Islet of Langerhans (tissue), 1 donor: ENCODE measurements at regions not wholly inside any gene's neighbourhood (a gene's known extent, or its start where the extent isn't known, plus 50 kb on each side); places are given as distances from the start of the nearest gene placed in this dataset.
A peak's percentile ranks its signal among the peaks of the same experiment; 100 is the strongest.

Experiments used
- FAIRE-seq: peaks from one replicate; lab custom pipeline; 2011; peaks lifted over from hg19 to GRCh38; lab: Jason Lieb, UNC

DNA sequence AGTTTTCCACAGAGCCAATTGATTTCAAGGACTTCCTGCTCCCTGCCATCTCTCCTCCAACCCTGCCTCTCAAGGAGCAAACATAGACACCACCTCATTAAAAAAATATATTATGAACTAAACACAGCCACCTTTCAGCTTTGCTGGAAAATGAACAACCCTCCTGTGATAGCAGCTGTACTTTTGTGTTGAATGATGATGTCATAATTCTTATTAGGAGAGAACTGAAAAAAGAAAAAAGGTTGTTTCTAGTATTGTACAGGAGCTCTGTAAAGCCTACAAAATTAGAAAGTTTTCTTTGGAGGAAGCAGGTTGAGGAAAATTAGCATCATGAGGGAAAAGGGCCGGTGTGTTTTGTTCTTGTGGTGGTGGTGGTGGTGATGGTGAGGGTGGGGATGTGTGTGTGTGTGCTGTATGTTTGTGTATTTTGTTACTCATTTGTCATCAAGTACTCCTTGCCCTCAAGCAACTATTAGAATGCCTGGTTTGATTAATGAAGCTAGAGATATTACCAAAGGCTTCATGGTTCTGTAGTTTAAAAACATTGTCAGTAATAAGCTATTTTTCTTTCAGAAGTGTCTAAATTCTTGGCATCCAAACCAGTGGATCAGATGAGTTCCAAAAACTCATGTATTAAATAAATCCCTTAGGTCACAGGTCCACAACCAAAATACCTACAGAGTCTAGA, 405.9 kb downstream of the TLE4 start:
- FAIRE-seq, result no peak

DNA sequence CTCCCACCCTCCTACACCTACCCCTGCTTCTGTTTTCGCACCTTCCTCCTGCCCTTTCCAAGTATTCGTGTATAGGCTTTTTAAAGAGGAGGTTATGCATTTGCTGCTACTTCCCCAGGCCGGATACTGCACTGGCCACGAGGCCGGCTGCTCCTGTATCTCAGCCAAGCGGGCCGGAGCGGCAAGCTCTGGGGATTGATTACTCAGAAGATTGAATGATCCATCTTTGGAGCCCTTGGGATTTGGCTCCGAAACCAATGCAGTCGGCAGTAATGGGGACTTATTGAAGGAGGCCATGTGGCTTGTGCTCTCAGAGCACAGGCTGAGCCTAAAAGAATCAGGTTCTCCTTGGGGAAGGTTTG, 405.3 kb downstream of the TLE4 start:
- FAIRE-seq, result no peak

DNA sequence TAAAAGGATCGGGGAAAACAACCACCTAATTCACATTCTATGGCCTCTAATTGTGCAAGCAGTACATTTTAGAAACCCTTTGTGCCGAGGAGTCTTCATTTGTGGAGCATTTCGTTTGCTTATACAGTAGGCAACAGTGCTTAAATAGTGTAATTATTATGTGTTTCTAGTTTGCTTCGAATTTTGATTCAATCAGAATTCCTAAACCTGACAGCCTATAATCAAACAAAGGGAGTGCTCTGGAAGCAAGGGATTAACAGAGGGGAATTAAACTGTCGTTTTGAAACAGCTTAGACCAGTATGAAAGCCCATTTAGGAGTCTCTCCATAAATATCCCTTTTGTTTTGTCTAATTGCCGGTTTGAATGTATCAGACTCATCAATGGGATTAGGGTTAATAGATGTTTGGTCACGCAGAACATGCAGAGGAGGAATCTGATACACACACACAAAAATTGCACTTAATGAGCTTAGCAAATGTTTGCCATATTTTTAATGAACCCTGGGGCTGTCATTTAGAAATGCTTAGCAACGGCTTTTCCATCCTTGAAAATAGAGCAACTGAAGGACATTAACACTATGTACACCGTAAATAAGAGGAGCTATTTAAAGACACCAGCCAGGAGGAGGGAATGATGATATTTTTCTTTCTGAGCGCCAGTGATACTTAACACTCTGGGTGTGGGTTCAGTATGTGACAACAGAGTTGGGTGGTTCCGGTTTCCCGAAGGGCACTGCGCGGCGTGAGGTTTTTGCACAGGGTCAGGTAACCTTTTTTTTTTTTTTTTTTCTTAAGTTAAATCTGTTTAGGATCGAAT, 404.7 kb downstream of the TLE4 start:
- peak; percentile 99 for FAIRE-seq

DNA sequence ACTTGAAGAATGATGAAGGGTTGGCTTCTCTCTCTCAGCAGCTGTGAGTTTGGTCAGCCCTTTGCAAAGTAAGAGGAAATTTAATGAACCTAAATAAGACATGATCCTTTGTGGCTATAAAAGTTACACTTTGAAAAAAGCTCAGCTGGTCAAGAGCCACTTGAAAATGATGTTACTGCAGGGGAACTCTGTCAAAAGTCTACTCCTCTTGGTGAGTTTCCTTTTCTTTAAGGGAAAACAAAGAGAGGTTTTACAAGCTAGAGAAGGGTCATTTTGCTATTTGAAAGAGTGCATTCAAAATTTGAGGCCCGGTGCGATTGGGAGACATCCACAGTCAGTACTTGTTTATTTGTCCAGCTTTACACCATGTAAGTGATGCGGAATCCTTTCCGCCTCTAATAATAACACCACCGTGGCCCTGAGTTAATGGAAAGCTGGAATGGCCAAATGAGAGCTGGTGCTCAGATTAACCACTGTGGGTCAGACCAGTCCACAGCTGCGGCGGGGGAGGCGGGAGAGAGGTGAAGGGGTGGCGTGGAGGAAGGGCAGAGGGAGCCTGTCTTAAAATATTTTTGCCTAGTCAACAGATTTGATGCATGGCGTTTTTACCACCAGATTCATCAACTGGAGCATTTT, 404.0 kb downstream of the TLE4 start:
- FAIRE-seq, result no peak

DNA sequence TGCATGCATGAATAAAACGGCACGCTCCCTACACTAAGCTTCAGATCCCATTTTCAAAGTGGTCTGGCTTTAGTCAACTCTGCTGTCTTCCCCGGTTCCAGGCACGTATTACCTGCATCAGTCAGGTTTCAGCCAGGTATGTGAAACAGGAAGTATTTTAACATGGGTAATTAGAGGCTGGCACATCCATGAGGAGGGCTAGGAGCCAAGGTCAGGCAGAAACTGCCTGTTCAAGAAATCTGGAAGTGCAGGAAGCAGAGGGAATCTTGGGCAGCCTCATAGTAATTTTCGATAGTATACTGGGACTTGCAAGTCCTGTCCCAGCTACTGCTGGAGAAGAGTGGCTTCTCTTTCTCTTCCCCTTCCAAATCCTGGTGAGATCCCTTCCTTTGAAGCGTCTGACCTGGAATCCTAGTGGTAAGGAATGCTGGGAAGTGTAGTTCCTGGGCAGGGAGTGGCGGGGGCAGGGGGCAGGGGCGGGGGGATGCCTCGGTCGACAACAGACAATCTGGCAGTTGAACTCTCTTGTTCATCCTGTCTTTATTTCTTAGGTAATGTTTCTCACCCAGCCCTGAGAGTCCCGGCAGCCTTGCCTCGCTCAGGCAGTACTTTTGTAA, 403.1 kb downstream of the TLE4 start:
- no peak for FAIRE-seq

DNA sequence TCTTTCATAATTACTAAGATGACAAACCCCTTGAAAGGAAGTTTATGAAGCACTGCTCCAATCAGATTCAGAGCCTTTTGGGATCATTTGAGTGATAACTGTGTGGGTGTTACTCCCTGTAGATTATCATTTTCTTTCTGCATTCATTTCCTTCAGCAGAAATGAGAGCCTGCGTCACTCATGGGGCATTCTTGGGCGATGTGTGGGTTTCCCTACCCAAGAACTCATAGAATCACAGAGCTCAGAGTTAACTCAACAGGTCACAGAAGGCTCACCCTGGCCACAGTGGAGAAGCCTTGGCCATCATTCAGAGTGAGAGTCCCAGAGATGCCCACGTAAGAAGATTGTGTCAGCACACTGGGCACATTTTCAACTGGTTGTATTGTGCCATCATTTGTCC, 401.9 kb downstream of the TLE4 start:
- FAIRE-seq, result no peak

DNA sequence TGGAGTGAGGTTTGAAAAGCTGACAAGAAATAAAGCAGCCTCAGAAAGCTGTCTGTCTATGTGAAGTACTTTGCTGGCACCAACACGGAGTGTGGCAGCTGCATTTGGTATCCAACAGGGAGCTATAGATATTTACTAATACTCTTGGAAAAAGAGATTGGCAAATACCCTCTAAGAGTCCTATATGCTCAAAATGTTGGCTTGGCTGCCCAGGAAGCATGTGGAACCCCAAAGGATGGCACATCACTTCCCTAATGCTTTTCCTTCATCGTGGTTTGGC, 398.3 kb downstream of the TLE4 start:
- FAIRE-seq, result no peak

DNA sequence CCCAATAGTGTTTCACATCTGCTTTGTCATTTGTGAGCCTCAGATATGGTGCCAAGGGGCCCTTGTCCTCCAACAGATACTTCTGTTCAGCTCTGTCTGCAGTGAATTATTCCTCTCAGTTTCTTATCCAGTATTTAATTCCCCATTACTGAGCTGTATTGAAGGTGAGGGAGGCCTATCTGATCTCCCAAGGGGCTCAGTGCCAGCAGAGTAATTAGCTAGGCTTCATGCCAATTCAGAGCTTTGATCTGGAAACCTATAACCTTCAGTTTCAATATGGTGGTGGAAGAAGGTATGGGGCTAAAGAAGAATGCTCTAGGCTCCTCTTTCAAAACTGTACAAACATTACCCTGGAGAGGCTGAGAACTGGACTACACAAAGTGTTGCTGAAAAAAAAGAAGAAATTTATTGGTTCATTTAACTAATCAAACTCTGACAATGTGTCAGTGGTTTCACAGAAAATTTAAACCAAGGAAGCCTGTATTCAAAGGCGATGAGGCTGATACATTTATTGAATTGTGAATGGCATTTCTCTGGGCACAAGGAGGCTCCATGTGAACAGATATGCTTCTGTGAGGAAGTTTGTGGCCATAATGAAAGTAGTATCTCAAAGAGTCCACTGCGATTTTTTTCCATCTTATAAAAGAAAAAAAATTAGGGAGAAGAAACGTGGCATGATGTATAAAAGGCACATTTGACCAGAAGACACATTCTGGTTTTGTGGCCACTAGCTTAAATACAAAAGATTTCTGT, 397.8 kb downstream of the TLE4 start:
- FAIRE-seq, result no peak

DNA sequence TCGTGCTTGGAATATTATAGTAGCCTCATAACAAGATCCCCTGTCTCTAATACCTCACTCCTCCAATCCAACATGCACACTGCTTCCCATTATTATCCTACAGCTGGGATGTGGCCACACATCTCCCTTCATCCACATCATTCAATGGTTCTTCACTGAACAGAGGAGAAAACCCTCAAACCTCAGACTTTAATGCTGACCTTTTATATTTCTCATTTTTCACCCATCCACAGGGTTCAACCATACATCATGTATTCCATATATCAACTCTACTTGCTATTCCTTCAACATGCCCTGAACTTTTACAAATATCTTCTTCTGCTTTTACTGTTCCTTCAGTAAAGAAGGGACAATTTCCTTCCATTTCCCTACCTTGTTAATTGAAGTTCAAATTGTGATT, 396.8 kb downstream of the TLE4 start:
- FAIRE-seq, result no peak

DNA sequence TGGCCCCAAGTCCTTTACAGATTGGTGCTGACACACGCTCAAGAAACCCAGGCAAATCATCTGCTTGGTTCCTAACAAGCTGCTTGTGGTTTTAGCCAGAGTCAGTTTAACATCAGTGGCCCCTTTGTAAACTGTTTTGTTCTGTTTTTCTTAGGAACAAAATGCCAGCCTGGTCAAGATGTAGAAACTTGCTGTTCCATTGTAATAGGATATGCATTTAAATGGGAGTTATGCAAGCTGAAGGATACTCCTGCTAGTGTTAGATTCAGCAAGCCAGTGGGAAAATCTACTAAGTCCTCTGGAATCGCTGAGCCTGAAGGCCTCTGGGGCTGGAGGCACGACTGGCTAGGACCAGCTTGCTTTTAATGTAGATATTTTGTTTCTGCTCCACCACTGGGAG, 391.1 kb downstream of the TLE4 start:
- FAIRE-seq, result no peak

DNA sequence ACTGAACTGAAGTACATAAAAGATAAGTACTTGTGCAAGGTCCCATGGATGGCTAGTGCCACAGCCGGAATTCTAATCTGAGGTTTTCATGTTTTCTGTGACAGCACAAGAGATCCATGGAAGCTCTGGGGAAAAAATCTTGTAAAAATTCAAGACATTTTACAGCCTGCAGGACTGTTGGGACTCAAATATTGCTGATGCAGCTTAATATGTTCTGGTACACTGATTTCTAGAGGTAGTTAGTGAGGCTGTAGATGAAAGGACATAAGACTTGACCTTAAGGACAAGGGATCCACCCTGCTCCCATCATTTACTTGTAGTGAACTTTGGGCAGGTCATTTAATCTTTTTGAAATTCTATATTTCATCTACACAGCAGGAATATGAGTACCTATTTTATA, 390.4 kb downstream of the TLE4 start:
- FAIRE-seq, result no peak

DNA sequence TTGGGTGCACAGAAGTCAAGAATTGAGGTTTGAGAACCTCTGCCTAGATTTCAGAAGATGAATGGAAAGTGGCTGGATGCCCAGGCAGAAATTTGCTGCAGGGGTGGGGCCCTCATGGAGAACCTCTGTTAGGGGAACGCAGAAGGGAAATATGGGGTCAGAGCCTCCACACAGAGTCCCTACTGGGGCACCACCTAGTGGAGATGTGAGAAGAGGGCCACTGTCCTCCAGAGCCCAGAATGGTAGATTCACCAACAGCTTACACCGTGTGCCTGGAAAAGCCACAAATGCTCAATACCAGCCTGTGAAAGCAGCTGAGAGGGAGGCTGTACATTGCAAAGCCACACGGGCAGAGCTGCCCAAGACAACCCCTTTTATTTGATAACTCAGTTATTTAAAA, 383.5 kb downstream of the TLE4 start:
- no peak for FAIRE-seq

DNA sequence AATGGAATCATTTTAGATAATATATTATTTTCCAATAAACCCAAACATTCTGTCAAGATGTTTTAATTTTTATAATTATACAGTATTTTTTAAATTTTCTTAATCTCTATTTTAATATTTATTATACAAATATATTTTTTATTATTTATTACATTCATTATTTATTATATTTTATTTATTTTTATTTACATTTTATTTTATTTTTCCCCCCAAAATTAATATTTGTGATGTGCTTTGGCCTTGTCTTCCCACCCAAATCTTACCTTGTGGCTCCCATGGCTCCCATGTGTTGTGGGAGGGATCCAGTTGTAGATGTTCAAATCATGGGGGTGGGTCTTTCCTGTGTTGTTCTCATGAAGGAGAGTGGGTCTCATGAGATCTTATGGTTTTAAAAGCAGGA, 382.1 kb downstream of the TLE4 start:
- FAIRE-seq, result no peak

DNA sequence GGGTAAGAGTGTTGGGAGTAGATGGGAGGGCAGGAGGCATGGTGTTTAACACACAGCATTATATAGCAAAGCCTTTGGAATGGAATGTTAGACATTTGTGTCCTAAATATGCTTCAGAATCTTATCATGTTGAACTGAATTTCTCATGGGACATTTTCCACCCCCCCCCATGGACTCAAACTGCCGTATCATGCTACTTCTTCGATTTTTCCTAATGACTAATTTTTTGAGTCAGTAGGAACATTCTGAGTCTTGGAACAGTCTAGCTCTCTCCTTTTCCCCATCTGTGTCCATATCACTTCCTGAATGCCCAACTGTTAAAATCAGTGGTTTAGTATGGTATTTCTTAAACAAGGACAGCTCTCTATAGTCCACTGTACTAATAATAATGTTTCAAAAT, 380.6 kb downstream of the TLE4 start:
- FAIRE-seq, result no peak

DNA sequence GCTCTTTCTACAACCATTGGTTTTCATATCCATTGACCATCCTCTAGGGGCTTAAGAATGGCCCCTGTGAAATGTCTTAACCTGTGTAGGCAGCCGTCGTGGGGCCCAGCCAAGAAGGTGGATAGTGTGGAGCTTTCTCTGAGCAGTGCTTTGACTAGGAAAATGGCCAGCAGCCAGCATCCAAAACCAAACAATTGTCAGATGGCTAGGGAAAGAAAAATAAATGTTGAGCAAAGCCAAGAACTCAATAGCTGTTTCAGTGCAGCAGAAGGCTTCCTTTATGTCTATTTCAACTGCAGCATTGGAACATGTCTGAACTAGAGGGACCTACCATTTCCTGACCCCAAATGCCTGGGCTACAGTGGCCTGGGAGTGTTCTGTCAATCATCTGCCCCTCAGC, 374.9 kb downstream of the TLE4 start:
- no peak for FAIRE-seq

DNA sequence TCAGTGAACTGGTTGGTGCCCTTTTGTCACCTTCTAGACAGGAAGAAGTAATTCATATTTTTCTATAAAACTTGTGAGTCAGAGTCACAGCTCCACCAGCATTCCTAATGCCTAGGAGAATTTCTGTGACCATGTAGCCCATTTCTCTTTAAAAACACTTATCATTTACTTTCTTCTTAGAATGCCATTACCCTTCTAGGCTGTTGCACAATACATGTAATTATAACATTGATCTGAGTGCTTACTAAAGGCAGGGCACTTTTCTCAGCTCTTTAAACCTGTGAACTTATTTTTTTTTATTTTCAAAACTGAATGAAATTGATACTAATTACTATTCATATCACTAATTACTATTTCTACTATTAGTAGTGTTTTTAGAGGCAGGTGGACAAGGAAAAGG, 373.7 kb downstream of the TLE4 start:
- FAIRE-seq, result no peak

DNA sequence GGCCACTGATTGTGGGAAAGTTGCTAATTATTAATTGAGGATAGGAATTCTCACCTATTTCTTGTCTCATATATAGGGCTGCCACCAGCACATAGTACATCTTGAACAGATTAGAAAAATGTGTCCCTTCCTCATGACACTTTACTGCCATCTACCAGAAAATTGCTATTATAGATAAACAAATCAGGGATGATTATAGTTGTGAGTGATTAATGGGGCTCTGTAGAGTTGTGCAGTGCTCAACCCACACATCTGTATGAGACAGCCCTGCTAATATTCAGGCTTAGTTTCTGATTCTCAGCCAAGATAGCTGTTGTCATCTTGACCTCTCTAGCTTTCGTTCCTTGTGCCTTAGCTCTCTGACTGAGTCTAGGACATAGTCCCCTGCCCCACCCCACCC, 373.3 kb downstream of the TLE4 start:
- no peak for FAIRE-seq

DNA sequence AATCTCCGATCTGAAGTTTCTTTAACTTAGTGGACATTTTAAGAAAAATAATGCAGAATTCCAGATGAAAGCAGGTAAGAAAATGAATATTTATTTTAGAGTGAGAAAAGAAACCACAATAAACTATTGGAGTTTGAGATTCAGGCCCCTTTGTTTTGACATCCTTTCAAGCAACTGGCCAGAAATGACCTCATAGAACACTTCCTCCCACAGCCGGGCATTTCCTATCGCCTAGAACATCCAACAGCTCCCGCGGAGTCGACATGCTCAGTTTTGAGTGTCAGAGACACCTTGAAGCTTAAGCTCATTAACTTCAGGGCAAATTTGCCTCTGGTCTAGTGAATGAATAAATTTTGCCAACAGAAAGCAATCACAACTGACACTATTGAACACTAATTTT, 369.2 kb downstream of the TLE4 start:
- no peak for FAIRE-seq

DNA sequence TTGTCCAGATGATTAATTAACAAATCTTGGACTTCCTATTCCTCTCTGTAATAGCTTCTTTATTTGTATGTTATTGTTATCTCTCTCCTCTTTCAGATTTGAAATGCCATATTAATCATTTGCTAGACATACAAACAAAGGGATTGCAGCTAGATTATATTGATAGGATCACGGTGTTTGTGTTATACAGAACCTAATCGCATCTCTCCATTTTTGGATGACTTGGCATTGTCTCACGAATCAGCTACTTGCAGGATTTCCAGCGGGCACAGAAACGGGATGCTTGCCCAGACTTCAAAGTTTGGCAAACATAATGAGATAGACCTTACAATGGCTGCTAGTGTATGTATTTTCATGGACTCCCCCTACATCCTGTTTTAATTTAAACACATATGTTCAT, 368.1 kb downstream of the TLE4 start:
- FAIRE-seq, result no peak

DNA sequence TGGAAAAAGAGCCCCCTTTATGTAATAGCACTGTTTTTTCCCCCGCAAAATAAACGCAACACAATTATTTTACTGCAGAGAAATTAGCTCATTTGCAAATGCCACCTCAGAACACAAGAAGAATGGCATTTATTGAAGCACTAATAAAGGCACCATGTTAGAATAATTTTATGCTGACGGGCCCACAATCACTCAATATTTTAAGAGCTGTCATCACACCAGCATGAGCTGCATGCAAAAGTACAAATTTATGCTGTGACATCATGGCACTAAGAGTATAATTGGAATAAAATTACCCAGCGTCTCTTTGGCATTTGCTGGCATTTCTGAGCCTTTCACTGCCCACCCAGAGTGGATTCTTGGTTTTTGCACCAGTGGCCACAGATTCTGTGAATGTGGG, 364.6 kb downstream of the TLE4 start:
- FAIRE-seq, result no peak

DNA sequence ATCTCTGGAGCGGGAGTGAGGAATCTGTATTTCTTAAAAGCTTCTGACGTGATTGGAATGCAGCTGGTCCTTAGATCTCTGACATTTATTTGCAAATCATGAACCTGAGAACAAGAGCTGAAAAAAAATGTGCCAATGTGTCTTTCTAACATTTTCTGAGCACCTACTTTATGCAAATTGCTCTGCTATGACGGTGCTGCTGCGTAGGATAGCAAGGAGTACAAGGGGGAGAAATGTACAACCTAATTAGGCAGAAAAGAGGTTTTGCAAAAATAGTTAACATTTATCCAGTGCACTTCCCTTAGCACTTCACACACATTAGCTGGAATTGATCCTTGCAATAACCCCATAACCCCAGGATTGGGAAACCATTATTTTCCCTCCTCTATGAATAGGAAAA, 357.5 kb downstream of the TLE4 start:
- FAIRE-seq, result no peak

DNA sequence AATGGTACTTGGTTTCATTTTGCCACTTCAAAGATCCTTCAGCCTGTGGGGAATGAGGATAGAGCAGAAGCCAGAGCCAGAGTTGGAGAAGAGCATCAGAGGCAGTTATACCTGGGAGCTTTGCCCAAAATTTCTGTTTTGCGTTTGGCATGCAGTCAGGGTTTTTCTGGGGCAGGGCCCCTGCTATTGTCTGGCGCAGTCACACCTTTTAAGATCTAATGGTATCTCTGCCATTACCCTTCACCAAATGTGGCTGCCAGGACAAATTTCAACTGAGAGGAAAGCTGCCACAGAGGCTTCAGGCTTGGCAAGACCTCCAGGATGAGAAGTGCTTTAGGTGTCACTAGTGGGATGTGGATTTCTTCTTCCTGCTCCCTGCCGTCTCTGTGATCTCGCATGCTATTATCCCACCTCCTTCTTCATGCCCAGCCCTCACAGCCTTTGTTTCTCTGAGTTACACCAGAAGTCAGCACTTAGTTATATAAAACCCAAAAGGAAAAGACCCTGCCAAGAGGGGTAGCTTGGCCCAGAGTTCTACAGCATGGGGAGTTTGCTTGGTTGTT, 357.0 kb downstream of the TLE4 start:
- no peak for FAIRE-seq

DNA sequence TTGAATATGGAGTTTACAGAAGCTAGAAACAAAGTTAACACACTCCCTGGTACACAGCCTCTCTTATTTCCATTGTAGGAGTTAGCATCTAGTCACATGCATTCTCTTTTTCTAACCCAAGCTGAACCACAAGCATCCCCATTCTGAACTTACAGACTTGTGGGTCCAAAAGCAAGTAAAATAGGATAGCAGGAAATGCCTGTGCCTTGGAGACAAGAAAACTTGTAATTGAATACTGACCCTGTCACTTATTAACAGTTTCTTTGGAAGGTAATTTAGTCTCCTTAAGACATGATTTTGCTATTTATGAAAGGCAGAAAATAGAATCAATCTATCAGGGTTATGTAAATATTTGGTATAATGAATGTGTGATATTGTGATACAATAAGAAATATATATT, 353.6 kb downstream of the TLE4 start:
- FAIRE-seq, result no peak
